SU-DHL-6 (cell line): ENCODE measurements at regions not wholly inside any gene's neighbourhood (a gene's known extent, or its start where the extent isn't known, plus 50 kb on each side); places are given as distances from the start of the nearest gene placed in this dataset.

Experiments used
- H2AFZ ChIP-seq: fragments of 200-600 bp; sonication (generic); 2 replicates; pipeline ENCODE4 v1.6.1; 2014; ENCODE audit warnings: low read depth, mild to moderate bottlenecking, moderate library complexity, mixed read lengths, antibody characterized with exemption, low read length; ENCODE audit not compliant: severe bottlenecking
- H3F3A ChIP-seq: fragments of 200-600 bp; shearing (Covaris generic); 2 replicates; pipeline ENCODE4 v1.6.0; 2016; ENCODE audit warnings: antibody characterized with exemption, mild to moderate bottlenecking; ENCODE audit not compliant: insufficient read depth
- H3K27ac ChIP-seq: fragments of 200-600 bp; sonication (generic); 2 replicates; pipeline ENCODE4 v1.5.1; 2016; ENCODE audit warnings: low read depth, mild to moderate bottlenecking, low read length, moderate library complexity, mixed read lengths
- H3K27me3 ChIP-seq: fragments of 200-600 bp; sonication (generic), shearing (Covaris generic); 2 replicates; pipeline ENCODE4 v1.6.0; 2014; ENCODE audit warnings: mild to moderate bottlenecking, low read length
- H3K36me3 ChIP-seq: fragments of 200-600 bp; sonication (generic); 2 replicates; pipeline ENCODE4 v1.6.1; 2014; ENCODE audit warnings: mild to moderate bottlenecking, low read length, mixed read lengths
- H3K4me2 ChIP-seq: fragments of 300-600, 200-600 bp; shearing (Covaris generic), sonication (generic); 2 replicates; pipeline ENCODE4 v1.6.0; 2014; ENCODE audit warnings: low read length, low read depth, mild to moderate bottlenecking; ENCODE audit not compliant: poor library complexity, severe bottlenecking
- H3K4me3 ChIP-seq: fragments of 200-600 bp; sonication (generic); 2 replicates; pipeline ENCODE4 v1.5.1; 2014; ENCODE audit warnings: antibody characterized with exemption, low read length, mild to moderate bottlenecking, mixed read lengths; ENCODE audit not compliant: insufficient read depth, poor library complexity, severe bottlenecking
- H3K79me2 ChIP-seq: fragments of 200-600 bp; sonication (generic); 2 replicates; pipeline ENCODE4 v1.6.1; 2014; ENCODE audit warnings: mild to moderate bottlenecking, low read length, moderate library complexity; ENCODE audit not compliant: insufficient read depth
- H3K9ac ChIP-seq: fragments of 200-600 bp; sonication (generic); 2 replicates; pipeline ENCODE4 v1.7.0; 2014; ENCODE audit warnings: mild to moderate bottlenecking, low read length
- H3K9me2 ChIP-seq: fragments of 200-600 bp; sonication (generic); replicated peaks from 2 replicates; pipeline ENCODE4 v1.6.1; 2014; ENCODE audit warnings: low read length; ENCODE audit not compliant: insufficient read depth
- H3K9me3 ChIP-seq: fragments of 200-600 bp; sonication (generic); 2 replicates; pipeline ENCODE4 v1.6.1; 2014; ENCODE audit warnings: low read length, mixed read lengths; ENCODE audit not compliant: insufficient read depth
- H4K20me1 ChIP-seq: fragments of 200-600 bp; sonication (generic); 2 replicates; pipeline ENCODE4 v1.6.1; 2014; ENCODE audit warnings: low read depth, mild to moderate bottlenecking, antibody characterized with exemption, low read length, moderate library complexity, mixed read lengths
- EZH2phosphoT487 ChIP-seq: fragments of 200-600 bp; sonication (generic), shearing (Covaris generic); conservative IDR thresholded peaks from 2 replicates; pipeline ENCODE4 v1.6.1; 2018; ENCODE audit warnings: mild to moderate bottlenecking, antibody characterized with exemption, low read length, moderate library complexity, mixed read lengths
- TF ChIP-seq, protein P1 (sequence below): fragments of 200-600 bp; sonication (generic); IDR thresholded peaks from one replicate; pipeline ENCODE4 v1.5.1; 2017; ENCODE audit warnings: antibody characterized with exemption, mild to moderate bottlenecking, low read length, moderate library complexity; ENCODE audit not compliant: insufficient read depth, poor library complexity, severe bottlenecking

GRCh38 chr20:56826705-56827665 lies 197.9 kb downstream of the TFAP2C start:
- no peaks in the 10 kb centered on the region for H3K9me3 ChIP-seq
- H3K4me3 ChIP-seq = no peak overlapping the region
- H3F3A ChIP-seq = no peaks in the 10 kb centered on the region
- no peak overlapping the region for H3K27ac ChIP-seq
- no peaks in the 10 kb centered on the region for H3K36me3 ChIP-seq
- no peak for TF ChIP-seq EZH2phosphoT487
- TF ChIP-seq, protein P1, sequence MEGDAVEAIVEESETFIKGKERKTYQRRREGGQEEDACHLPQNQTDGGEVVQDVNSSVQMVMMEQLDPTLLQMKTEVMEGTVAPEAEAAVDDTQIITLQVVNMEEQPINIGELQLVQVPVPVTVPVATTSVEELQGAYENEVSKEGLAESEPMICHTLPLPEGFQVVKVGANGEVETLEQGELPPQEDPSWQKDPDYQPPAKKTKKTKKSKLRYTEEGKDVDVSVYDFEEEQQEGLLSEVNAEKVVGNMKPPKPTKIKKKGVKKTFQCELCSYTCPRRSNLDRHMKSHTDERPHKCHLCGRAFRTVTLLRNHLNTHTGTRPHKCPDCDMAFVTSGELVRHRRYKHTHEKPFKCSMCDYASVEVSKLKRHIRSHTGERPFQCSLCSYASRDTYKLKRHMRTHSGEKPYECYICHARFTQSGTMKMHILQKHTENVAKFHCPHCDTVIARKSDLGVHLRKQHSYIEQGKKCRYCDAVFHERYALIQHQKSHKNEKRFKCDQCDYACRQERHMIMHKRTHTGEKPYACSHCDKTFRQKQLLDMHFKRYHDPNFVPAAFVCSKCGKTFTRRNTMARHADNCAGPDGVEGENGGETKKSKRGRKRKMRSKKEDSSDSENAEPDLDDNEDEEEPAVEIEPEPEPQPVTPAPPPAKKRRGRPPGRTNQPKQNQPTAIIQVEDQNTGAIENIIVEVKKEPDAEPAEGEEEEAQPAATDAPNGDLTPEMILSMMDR = no peak
- H3K79me2 ChIP-seq = no peaks in the 10 kb centered on the region
- no peaks in the 10 kb centered on the region for H3K9me2 ChIP-seq
- no peaks in the 10 kb centered on the region for H3K27me3 ChIP-seq
- H3K4me2 ChIP-seq = no peak overlapping the region
- no peak overlapping the region for H3K9ac ChIP-seq
- H4K20me1 ChIP-seq = no peaks in the 10 kb centered on the region
- no peak overlapping the region for H2AFZ ChIP-seq

GRCh38 chr20:56827763-56828162 lies 198.7 kb downstream of the TFAP2C start:
- H2AFZ ChIP-seq = no peak overlapping the region
- H3K4me2 ChIP-seq = no peak overlapping the region

GRCh38 chr20:56828402-56828801 lies 199.3 kb downstream of the TFAP2C start:
- H3K4me2 ChIP-seq = no peak overlapping the region
- H3K9me3 ChIP-seq = no peaks in the 10 kb centered on the region
- no peaks in the 10 kb centered on the region for H4K20me1 ChIP-seq
- H3K79me2 ChIP-seq = no peaks in the 10 kb centered on the region
- H3K9me2 ChIP-seq = no peaks in the 10 kb centered on the region
- no peaks in the 10 kb centered on the region for H3K36me3 ChIP-seq
- H2AFZ ChIP-seq = no peak overlapping the region
- H3K9ac ChIP-seq = no peak overlapping the region
- no peak for TF ChIP-seq EZH2phosphoT487
- TF ChIP-seq, protein P1 = no peak
- H3K27me3 ChIP-seq = no peaks in the 10 kb centered on the region
- no peak overlapping the region for H3K4me3 ChIP-seq
- H3K27ac ChIP-seq = no peak overlapping the region
- no peaks in the 10 kb centered on the region for H3F3A ChIP-seq

More at GRCh38 chr20:56827763-56828162, 198.7 kb downstream of the TFAP2C start:
- Histone ChIP-seq H3K79me2 (no peaks in the 10 kb centered on the region), H3K36me3 (no peaks in the 10 kb centered on the region), H4K20me1 (no peaks in the 10 kb centered on the region), H3F3A (no peaks in the 10 kb centered on the region), H3K27ac (no peak overlapping the region), H3K9me3 (no peaks in the 10 kb centered on the region), H3K27me3 (no peaks in the 10 kb centered on the region), H3K9ac (no peak overlapping the region), H3K9me2 (no peaks in the 10 kb centered on the region), H3K4me3 (no peak overlapping the region)
- TF ChIP-seq, protein P1 = no peak
- no peak for TF ChIP-seq EZH2phosphoT487
